ENCODE measurements at regions not wholly inside any gene's neighbourhood (a gene's known extent, or its start where the extent isn't known, plus 50 kb on each side); places are given as distances from the start of the nearest gene placed in this dataset.

GRCh38 chr5:58224221-58224620, 235.7 kb downstream of the PLK2 start:
- TF ChIP-seq CTCF (IDR thresholded peaks at IDR 0.05) = no peak
- TF ChIP-seq ZFX (IDR thresholded peaks at IDR 0.05; ENCODE audit: borderline replicate concordance) = no peak

Measured in 22Rv1 (cell line).